ENCODE measurements at regions not wholly inside any gene's neighbourhood (a gene's known extent, or its start where the extent isn't known, plus 50 kb on each side); places are given as distances from the start of the nearest gene placed in this dataset.

DNA sequence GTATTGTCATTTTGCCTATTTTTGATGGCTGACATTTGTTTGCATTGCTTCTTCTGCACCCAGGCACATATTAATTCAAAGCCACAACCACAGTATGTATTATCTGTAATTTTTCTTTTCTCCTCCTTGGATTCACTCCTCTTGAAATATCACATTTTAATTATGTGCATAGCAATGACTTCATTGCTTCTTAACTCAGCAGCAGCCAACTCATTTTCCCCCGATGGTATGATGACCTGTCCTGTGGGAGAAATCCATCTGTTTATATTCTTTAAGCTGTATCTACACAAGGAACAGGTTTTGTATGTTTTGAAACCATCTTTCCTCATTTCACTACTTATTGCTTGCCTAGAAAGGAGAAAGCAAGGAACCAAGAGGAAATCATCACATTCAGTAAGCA lies 588.8 kb downstream of the INHBA start:
- TF ChIP-seq, protein P1, sequence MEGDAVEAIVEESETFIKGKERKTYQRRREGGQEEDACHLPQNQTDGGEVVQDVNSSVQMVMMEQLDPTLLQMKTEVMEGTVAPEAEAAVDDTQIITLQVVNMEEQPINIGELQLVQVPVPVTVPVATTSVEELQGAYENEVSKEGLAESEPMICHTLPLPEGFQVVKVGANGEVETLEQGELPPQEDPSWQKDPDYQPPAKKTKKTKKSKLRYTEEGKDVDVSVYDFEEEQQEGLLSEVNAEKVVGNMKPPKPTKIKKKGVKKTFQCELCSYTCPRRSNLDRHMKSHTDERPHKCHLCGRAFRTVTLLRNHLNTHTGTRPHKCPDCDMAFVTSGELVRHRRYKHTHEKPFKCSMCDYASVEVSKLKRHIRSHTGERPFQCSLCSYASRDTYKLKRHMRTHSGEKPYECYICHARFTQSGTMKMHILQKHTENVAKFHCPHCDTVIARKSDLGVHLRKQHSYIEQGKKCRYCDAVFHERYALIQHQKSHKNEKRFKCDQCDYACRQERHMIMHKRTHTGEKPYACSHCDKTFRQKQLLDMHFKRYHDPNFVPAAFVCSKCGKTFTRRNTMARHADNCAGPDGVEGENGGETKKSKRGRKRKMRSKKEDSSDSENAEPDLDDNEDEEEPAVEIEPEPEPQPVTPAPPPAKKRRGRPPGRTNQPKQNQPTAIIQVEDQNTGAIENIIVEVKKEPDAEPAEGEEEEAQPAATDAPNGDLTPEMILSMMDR (IDR thresholded peaks at IDR 0.05; ENCODE audit: poor library complexity): no peak
- TF ChIP-seq EZH2 (IDR thresholded peaks at IDR 0.05; ENCODE audit: borderline replicate concordance): no peak
